ENCODE measurements at regions not wholly inside any gene's neighbourhood (a gene's known extent, or its start where the extent isn't known, plus 50 kb on each side); places are given as distances from the start of the nearest gene placed in this dataset.

DNA sequence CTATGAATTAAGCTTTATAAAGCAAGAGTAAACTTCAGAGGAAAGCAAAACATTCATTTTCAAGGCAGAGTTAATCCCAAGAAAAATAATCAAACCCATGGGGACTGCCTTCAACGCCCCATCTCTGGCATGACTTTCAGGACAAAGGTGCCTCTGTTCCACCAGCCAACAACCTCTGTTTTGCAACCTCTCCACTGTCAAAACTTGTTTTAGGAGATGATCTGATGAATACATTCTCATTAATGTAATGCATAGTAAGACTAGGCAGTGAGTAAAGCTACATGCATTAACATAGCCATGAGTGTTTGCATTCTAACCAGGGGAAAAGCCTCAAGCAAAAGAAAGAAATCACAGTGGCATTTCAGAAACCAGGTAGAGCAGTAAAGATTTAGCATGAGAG is 357.0 kb downstream of the FBXO15 start:
- H3K4me3 ChIP-seq (ENCODE audit: low read depth, low read length) = no peak overlapping the region
- DNase-seq (ENCODE audit: low read depth) = no peak
- TF ChIP-seq CTCF (IDR thresholded peaks at IDR 0.05; ENCODE audit: low read depth, low read length, missing control alignments) = no peak

GRCh38 chr18:73787316-73787715 is 360.3 kb downstream of the FBXO15 start:
- no peak for TF ChIP-seq CTCF (IDR thresholded peaks at IDR 0.05; ENCODE audit: low read depth, low read length, missing control alignments)
- no peak for DNase-seq (ENCODE audit: low read depth)
- no peak overlapping the region for H3K4me3 ChIP-seq (ENCODE audit: low read depth, low read length)

DNA sequence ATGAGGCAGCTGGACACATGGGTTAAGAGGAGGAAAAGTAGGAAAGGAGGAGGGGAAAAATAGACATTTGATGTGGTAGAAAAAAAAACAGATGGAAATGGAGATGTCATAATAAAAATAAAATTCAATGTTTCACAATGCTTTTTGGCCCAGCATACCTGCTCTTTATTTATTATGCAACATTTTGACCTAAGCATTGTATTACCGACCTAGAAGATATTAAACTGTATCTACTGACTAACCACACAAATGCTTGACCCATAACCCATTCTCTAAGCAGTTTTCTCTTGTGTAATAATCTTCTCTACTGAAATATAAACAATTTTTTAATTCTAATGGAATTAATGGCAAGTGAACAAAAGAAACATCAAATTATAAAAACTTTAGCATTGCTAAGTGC is 362.3 kb downstream of the FBXO15 start:
- TF ChIP-seq CTCF (IDR thresholded peaks at IDR 0.05; ENCODE audit: low read depth, low read length, missing control alignments) = no peak
- DNase-seq (ENCODE audit: low read depth) = no peak
- no peak overlapping the region for H3K4me3 ChIP-seq (ENCODE audit: low read depth, low read length)

DNA sequence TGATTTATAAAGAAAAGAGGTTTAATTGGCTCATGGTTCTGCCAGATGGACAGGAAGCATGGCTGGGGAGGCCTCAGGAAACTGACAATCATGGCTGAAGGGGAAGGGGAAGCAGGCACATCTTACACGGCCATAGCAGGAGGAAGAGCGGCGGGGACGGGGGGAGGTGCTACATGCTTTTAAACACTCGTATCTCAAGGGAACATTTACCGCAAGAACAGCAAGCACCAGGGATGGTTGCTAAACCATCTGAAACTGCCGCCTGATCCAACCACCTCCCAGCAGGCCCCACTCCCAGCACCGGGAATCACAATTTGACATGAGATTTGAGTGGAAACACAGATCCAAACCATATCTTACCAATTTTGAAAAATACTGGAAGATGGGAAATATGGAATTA is 362.8 kb downstream of the FBXO15 start:
- no peak for DNase-seq (ENCODE audit: low read depth)
- no peak overlapping the region for H3K4me3 ChIP-seq (ENCODE audit: low read depth, low read length)
- TF ChIP-seq CTCF (IDR thresholded peaks at IDR 0.05; ENCODE audit: low read depth, low read length, missing control alignments) = no peak

- no peak overlapping the region for H3K4me3 ChIP-seq (ENCODE audit: low read depth, low read length)
- DNase-seq (ENCODE audit: low read depth) = no peak
- TF ChIP-seq CTCF (IDR thresholded peaks at IDR 0.05; ENCODE audit: low read depth, low read length, missing control alignments) = no peak
Observed at GRCh38 chr18:73782405-73782804, 365.2 kb downstream of the FBXO15 start.

GRCh38 chr18:73780218-73780617 is 367.4 kb downstream of the FBXO15 start:
- no peak overlapping the region for H3K4me3 ChIP-seq (ENCODE audit: low read depth, low read length)
- TF ChIP-seq CTCF (IDR thresholded peaks at IDR 0.05; ENCODE audit: low read depth, low read length, missing control alignments) = no peak
- DNase-seq (ENCODE audit: low read depth) = no peak

DNA sequence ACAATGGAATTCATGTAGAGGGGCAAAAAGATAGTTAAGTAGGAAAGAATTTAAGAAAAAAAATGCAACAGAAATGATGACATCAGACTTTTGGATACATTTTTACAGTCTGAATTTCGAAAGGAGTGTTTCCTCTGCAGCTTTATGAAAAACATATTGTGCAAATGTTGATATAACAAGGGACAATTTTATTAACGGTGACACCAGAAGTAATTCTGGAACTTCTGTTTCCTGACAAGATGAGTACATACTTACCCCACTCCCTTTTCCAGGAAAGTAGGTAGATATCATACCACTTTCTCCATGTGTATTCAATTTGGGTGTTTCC is 369.6 kb downstream of the FBXO15 start:
- no peak for DNase-seq (ENCODE audit: low read depth)
- TF ChIP-seq CTCF (IDR thresholded peaks at IDR 0.05; ENCODE audit: low read depth, low read length, missing control alignments) = no peak
- H3K4me3 ChIP-seq (ENCODE audit: low read depth, low read length) = no peak overlapping the region

Data from GM12864 (cell line).